Smooth muscle cell of the brain vasculature (primary cell): ENCODE measurements at regions not wholly inside any gene's neighbourhood (a gene's known extent, or its start where the extent isn't known, plus 50 kb on each side); places are given as distances from the start of the nearest gene placed in this dataset.

Experiments used
- DNase-seq: peaks from one replicate; pipeline ENCODE4 v3.0.0-alpha.2; 2012; ENCODE audit warnings: low read depth, low spot score

GRCh38 chr5:29702875-29703274, 1490.6 kb upstream of the CDH6 start:
- DNase-seq: no peak

DNA sequence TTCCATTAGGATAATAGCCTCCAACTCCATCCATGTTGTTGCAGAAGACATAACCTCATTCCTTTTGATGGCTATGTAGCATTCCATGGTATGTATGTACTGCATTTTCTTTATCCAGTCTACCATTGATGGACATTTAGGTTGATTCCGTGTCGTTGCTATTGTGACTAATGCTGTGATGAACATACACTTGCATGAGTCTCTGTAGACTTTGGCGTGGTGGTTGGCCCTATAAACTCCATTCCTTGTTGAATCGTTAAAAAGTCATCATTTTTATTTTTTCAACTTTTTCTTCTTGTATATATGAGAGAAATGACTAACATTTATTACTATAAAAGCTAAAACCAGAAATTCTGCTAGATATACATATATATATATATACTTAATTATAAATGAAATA, 1491.9 kb upstream of the CDH6 start:
- DNase-seq: no peak

DNA sequence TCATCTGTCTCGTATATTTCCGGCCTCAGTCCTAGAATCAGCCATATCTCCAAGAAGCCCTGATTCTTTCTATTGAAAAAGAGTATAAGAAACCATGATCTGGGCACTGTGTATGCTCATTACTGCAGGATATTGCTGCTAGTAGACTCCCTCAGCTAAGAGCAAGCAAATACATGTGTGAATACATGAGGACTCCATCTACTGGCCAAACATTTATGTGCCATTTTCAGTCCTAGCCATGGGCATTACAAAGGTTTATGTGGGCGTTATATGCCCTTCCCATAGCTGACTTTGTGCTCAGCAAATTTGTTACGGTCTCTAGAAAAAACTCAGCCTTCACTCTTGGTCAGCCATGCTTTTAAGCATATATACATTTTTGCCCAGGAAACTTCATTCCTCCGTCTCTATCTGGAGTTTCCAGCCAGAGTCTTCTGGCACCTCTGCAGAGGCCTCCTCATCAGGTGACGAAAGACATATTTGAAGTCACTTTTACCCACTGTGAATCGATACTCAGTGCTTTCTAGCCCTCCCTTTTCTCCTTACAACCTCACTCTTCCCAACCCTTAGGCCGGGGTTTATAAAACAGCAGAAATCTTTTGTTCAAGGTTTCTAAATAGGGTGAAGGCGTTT, 1495.6 kb upstream of the CDH6 start:
- no peak for DNase-seq

DNA sequence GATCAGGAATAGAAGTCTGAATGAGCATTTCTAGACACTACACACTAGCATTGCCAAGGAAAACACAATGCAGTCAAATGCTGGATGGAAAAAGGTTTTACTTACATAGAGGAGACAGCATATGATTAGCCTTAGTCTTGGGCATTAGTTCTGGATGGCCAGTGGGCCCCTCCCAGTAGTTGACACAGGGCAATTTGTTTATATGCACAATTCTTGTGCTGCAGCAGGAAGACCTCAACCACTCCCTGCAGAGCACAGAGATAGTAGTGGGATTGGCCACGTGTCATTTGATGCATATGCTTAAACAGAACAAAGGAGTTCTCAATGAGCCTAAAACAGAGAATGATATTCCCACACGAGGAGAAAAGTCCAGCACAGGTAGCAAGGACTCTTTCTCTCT, 1496.2 kb upstream of the CDH6 start:
- DNase-seq: no peak

DNA sequence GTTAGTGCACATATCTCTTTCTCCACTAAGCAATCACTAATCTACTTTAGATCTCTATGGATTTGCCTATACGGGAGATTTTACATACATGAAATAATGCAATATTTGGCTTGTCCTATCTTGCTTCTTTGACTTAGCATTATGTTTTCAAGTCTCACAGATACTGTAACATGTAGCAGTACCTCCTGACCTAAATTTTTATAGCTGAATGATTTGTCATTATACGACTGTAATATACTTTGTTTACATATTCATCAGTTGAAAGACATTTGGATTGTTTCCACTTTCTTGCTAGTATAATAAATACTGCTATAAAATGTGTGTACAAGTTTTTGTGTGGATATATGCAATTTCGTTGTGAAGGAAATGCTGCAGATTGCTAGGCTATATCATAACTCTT, 1520.8 kb upstream of the CDH6 start:
- no peak for DNase-seq

- DNase-seq: no peak
Observed at GRCh38 chr5:29662876-29663275, 1530.6 kb upstream of the CDH6 start.

DNA sequence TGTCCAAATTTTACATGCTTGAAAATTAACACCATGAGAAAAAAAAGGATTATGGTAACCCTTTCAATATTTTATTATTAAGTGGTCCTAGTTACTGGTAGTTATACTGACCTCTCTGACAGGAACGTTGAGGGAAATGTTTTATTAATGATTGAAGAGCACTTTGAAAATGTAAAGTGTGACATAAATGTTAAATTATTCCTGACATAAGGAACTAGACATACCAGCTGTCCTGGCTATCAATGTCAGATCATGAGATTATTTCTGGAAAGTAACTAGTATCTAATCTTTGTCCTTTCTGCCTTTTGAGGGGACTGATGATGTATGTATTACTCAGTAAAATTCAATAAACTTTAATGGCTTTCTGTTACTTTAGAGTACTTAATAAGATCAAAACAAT, 1538.5 kb upstream of the CDH6 start:
- no peak for DNase-seq

DNA sequence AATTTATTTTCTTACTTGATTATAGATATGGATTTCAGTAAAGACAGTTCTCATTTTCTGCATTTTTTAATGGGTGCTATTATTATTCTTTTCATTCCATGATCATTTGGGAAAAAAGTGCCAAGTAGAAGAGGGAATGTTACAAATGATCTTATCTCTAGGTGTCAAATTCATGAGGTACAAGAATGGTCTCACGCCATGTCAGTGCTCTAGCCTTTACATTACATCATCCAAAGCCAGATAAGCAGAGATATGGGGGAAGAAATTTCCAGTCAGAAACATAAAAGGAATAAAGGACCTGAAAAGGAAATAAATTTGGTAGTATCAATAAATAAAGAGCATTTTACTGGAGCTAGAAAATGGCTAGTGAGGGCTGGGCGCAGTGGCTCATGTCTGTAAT, 1544.2 kb upstream of the CDH6 start:
- no peak for DNase-seq

DNA sequence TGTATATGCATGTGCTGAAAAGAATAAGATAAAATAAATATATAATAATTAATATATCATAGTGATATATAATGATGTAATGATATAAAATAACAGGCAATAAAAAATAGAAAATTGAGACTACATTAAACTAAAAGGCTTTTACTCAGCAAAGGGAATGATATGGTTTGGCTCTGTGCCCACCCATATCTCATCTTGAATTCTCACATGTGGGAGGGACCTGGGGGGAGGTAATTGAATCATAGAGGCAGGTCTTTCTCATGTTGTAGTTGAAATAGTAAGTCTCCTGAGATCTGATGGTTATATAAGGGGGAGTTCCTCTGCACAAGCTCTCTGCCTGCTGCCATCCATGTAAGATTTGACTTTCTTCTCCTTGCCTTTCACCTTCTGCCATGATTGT, 1550.9 kb upstream of the CDH6 start:
- DNase-seq: no peak

GRCh38 chr5:29614206-29614605, 1579.3 kb upstream of the CDH6 start:
- DNase-seq: no peak

DNA sequence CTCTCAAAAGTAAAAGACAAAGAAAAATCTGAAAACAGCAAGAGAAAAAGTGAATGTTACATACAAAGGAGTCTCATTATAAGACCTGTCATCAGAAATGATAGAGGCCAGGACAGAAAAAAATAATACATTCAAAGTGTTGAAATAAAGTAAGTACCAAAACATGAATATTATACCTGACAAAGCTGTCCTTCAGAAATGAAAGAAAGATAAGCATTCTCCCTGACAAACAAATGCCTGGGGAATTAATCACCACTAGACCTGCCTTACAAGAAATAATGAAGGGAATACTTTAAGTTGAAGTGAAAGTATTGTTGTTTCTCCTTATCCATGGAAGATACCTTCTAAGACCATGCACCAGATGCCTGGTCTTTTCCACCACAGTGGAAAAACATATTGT, 1605.2 kb upstream of the CDH6 start:
- no peak for DNase-seq

- no peak for DNase-seq
Observed at GRCh38 chr5:29587832-29588231, 1605.7 kb upstream of the CDH6 start.

GRCh38 chr5:29568028-29568427, 1625.5 kb upstream of the CDH6 start:
- DNase-seq: no peak

DNA sequence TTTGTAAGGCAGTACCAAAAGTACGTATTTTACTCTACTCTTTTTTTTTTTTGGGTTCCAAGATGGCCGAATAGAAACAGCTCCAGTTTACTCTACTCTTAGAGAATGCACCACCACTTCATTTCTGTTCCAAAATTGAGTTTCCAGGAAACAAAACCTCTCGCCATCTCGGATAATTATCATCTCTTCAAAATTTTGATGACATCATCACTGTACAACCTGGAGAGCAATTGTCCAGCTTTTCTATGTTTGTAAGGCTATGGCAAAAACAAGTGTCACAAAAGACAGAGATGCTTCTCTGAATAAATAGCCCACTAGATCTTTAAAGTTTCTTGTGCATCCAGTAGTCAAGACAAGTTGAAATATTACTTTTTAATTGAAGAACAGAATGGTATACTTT, 1631.9 kb upstream of the CDH6 start:
- DNase-seq: no peak

GRCh38 chr5:29550523-29550922, 1643.0 kb upstream of the CDH6 start:
- DNase-seq: no peak

DNA sequence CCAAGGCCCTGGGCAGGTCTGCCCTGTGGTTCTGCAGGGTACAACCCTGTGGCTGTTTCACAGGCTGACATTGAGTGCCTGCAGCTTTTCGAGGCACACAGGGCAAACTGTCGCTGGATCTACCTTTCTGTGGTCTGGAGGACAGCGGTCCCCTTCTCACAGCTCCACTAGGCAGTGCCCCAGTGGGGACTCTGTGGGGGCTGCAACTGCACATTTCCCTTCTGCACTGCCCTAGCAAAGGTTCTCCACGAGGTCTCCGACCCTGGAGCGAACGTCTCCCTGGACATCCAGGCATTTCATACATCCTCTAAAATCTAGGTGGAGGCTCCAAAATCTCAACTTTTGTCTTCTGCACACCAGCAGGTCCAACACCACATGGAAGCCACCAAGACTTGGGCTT, 1645.2 kb upstream of the CDH6 start:
- no peak for DNase-seq

- DNase-seq: no peak
Observed at GRCh38 chr5:29547236-29547865, 1646.1 kb upstream of the CDH6 start.

- DNase-seq: no peak
Observed at GRCh38 chr5:29543501-29543900, 1650.0 kb upstream of the CDH6 start.

DNA sequence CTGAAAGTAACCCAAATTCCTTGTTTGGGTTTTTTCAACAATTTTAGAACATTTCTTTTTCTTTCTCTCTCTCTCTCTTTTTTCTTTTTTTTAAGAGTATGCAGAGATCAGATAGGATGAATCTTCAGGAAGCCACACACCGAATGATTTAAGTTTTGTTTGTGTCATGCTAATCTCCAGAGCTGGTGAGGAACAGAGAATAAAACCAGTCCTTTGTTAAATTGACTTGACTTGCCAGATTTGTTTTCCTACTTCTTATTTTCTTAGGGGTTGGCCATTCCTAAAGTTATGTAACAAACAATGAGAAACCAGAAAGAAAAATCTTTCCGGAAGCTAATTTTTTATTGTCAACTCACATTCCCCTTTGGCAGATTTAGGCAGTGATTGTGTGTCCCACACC, 1669.3 kb upstream of the CDH6 start:
- DNase-seq: no peak

DNA sequence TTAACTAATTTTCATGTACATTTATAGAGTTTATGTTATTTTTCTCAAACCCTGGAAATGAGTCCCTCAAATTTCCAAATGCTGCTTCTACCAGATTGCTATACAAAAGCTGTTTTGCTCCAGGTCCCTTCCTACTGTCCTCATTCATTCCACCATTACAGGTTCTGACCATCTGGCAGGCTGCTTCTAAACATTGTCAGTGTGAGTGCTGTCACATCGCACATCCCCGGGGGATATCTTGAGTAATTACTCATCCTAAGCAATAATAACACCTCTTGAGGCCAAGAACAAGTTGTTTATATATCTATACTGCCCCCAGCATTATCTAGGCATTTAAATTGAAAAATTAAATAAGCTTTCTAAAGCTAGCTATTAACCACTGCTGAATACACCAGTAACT, 1675.3 kb upstream of the CDH6 start:
- no peak for DNase-seq

DNA sequence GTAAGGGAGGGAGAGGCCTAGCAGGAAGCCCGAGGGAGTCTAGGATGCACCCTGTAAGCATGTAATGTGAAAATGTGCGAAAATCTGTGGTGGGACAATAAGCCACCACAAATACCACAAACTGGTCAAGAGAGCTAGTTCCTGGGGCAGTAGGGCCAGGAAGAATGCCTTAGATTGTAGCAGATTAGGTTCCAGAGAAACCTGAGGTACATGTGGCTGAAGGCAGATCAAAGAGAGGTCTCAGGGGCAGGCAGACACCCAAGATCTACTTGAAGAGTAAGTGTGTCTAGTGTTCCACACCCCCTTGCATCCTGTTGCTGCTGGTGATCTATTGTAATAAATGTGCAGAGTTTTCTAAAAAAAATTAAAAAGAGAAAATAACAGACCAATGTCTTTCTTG, 1677.3 kb upstream of the CDH6 start:
- DNase-seq: no peak

- DNase-seq: no peak
Observed at GRCh38 chr5:29508131-29508530, 1685.4 kb upstream of the CDH6 start.

DNA sequence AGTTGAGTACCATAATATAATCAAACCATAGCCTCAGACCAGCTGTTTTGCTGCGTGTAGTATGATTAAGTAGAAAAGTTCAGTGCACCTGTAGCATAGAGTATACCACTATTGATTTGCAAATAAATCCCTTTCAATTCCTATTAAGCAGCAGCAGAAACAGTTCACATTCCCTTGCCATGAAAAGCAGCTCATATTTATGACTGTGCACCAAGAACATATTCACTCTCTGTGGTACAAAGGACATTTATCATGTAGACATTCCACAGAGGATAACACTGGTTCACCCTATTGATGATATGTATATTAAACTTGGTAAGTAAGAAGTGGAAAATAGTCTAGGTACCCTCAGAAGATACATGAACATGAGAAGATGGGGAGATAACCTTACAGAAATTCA, 1689.1 kb upstream of the CDH6 start:
- DNase-seq: no peak

DNA sequence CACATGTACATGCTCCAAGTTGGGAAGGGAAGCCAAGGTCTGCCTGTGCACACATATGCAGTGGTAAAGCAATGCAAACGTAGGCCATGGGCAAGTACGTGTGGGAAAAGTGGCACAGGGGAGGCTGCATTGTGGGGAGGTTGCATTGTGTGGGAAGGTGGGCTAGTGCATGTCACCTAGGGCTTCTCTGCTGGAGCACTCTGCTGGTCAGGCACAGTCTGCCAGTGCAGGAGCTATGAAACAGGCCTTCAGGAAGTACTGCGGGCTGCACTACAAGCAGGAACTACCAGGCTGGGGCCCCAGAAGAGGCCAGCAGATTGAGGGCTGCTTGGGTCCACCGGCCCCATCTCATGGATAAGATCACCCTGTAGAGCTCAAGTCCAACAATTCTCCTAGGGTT, 1694.6 kb upstream of the CDH6 start:
- DNase-seq: no peak
